H1 (cell line): ENCODE measurements at regions not wholly inside any gene's neighbourhood (a gene's known extent, or its start where the extent isn't known, plus 50 kb on each side); places are given as distances from the start of the nearest gene placed in this dataset.

Experiments
- CTCF ChIA-PET: fragments of 300-600 bp; sonication (Branson Sonifier 250); formaldehyde crosslinking; loops from one replicate; lab custom pipeline; 2021; ENCODE audit not compliant: partially characterized antibody; lab: Charles Lee
- POLR2A ChIA-PET: fragments of 300-600 bp; sonication (Branson Sonifier 250); formaldehyde crosslinking; loops from one replicate; lab custom pipeline; 2021; ENCODE audit warnings: inconsistent platforms; ENCODE audit not compliant: partially characterized antibody; lab: Charles Lee
- DNase-seq, 2 experiments: peaks; one replicate each; pipeline versions ENCODE4 v3.0.0 to v3.0.0-alpha.2; 2010 to 2022; ENCODE audit warnings: low spot score in 2 of 2, low read depth in 1 of 2, mixed read lengths in 1 of 2
- FAIRE-seq: peaks from 2 replicates; lab custom pipeline; 2011; peaks lifted over from hg19 to GRCh38; lab: Jason Lieb, UNC
- H2AFZ ChIP-seq: 2 replicates; pipeline ENCODE4 v1.8.1; 2012; ENCODE audit warnings: low read length, inconsistent platforms
- H2AK5ac ChIP-seq: 2 replicates; pipeline ENCODE4 v1.6.1; 2013; ENCODE audit warnings: low read depth, low read length
- H2BK120ac ChIP-seq: replicated peaks from 2 replicates; pipeline ENCODE3; 2013; ENCODE audit warnings: low read depth, low read length, inconsistent platforms
- H2BK12ac ChIP-seq: 2 replicates; pipeline ENCODE4 v1.6.1; 2013; ENCODE audit warnings: low read depth, low read length
- H2BK15ac ChIP-seq: 2 replicates; pipeline ENCODE4 v1.6.1; 2013; ENCODE audit warnings: low read length
- H2BK20ac ChIP-seq: 2 replicates; pipeline ENCODE4 v1.6.1; 2013; ENCODE audit warnings: low read length
- H2BK5ac ChIP-seq: 2 replicates; pipeline ENCODE4 v1.6.1; 2013; ENCODE audit warnings: low read depth, low read length
- H3K14ac ChIP-seq: 2 replicates; pipeline ENCODE4 v1.6.1; 2013; ENCODE audit warnings: inconsistent platforms; ENCODE audit not compliant: insufficient read length
- H3K18ac ChIP-seq: 2 replicates; pipeline ENCODE4 v1.6.1; 2013; ENCODE audit warnings: low read length; ENCODE audit errors: extremely low read depth
- H3K23ac ChIP-seq: 2 replicates; pipeline ENCODE4 v1.6.1; 2013; ENCODE audit warnings: inconsistent platforms; ENCODE audit not compliant: insufficient read length
- H3K23me2 ChIP-seq: 2 replicates; pipeline ENCODE4 v1.6.1; 2013; ENCODE audit warnings: low read depth, low read length
- H3K27ac ChIP-seq: 2 replicates; pipeline ENCODE4 v1.6.1; 2011; ENCODE audit warnings: low read depth, low read length, inconsistent platforms
- H3K27me3 ChIP-seq, 4 experiments: replicated peaks in 1 of 4; 1 replicate in 1 of 4; 2 replicates in 3 of 4; pipeline versions ENCODE4 v1.6.1 to v1.8.1; 2011 to 2013; ENCODE audit warnings: low read length in 3 of 4, mild to moderate bottlenecking in 3 of 4, inconsistent platforms in 2 of 4, mixed read lengths in 2 of 4, moderate library complexity in 1 of 4; ENCODE audit not compliant: control insufficient read depth in 3 of 4, insufficient read depth in 3 of 4; ENCODE audit errors: extremely low read depth in 1 of 4
- H3K36me3 ChIP-seq, 4 experiments: 2 replicates each; pipeline versions ENCODE4 v1.6.1 to v1.8.1; 2011 to 2013; ENCODE audit warnings: mild to moderate bottlenecking in 4 of 4, low read length in 3 of 4, moderate library complexity in 2 of 4, control low read depth in 1 of 4, inconsistent platforms in 1 of 4; ENCODE audit not compliant: insufficient read depth in 4 of 4, control insufficient read depth in 2 of 4
- H3K4ac ChIP-seq: replicated peaks from 2 replicates; pipeline ENCODE3; 2013; ENCODE audit warnings: low read length, low read depth, mixed read lengths, inconsistent platforms; ENCODE audit not compliant: insufficient read length
- H3K4me1 ChIP-seq, 4 experiments: replicated peaks in 1 of 4; 1 replicate in 1 of 4; 2 replicates in 3 of 4; pipeline versions ENCODE4 v1.6.1 to v1.8.1; 2011 to 2013; ENCODE audit warnings: low read length in 3 of 4, inconsistent platforms in 2 of 4, mixed read lengths in 1 of 4; ENCODE audit not compliant: insufficient read depth in 4 of 4, control insufficient read depth in 3 of 4
- H3K4me2 ChIP-seq, 2 experiments: 2 replicates each; pipeline versions ENCODE4 v1.6.1 to v1.8.1; 2011 to 2013; ENCODE audit warnings: low read depth in 2 of 2, low read length in 2 of 2, control low read depth in 1 of 2, inconsistent platforms in 1 of 2, mild to moderate bottlenecking in 1 of 2; ENCODE audit not compliant: insufficient read depth in 1 of 2
- H3K4me3 ChIP-seq, 4 experiments: fragments of 200-600, 300-600 bp in 1 of 4; sonication (generic), shearing (Covaris generic), sonication (Bioruptor Twin) in 1 of 4; 2 replicates each; pipeline versions ENCODE4 v1.5.1 to v1.8.1; 2011 to 2016; ENCODE audit warnings: low read length in 4 of 4, low read depth in 3 of 4, control low read depth in 2 of 4, inconsistent platforms in 2 of 4, mild to moderate bottlenecking in 2 of 4, mixed read lengths in 1 of 4, moderate library complexity in 1 of 4; ENCODE audit not compliant: insufficient read depth in 2 of 4; ENCODE audit errors: extremely low read depth in 1 of 4
- H3K56ac ChIP-seq: replicated peaks from 2 replicates; pipeline ENCODE3; 2013; ENCODE audit warnings: low read depth, mild to moderate bottlenecking, mixed read lengths, low read length, inconsistent platforms; ENCODE audit not compliant: insufficient read length
- H3K79me1 ChIP-seq: 2 replicates; pipeline ENCODE4 v1.6.1; 2013; ENCODE audit warnings: low read depth, low read length, control low read depth
- H3K79me2 ChIP-seq, 2 experiments: 2 replicates each; pipeline versions ENCODE4 v1.6.1 to v1.8.1; 2012 to 2013; ENCODE audit warnings: low read length in 2 of 2, mild to moderate bottlenecking in 2 of 2, inconsistent platforms in 1 of 2; ENCODE audit not compliant: insufficient read depth in 2 of 2, control insufficient read depth in 1 of 2
- H3K9ac ChIP-seq, 4 experiments: replicated peaks in 1 of 4; 1 replicate in 1 of 4; 2 replicates in 3 of 4; pipeline versions ENCODE4 v1.6.1 to v1.8.1; 2011 to 2013; ENCODE audit warnings: low read depth in 3 of 4, low read length in 3 of 4, control low read depth in 2 of 4, mild to moderate bottlenecking in 2 of 4, moderate library complexity in 2 of 4, inconsistent platforms in 1 of 4; ENCODE audit errors: extremely low read depth in 1 of 4
- H3K9me3 ChIP-seq, 2 experiments: 2 replicates each; pipeline versions ENCODE4 v1.6.1 to v1.8.1; 2012 to 2013; ENCODE audit warnings: mild to moderate bottlenecking in 2 of 2, moderate library complexity in 2 of 2, control low read depth in 1 of 2, inconsistent platforms in 1 of 2, low read depth in 1 of 2, low read length in 1 of 2, mixed read lengths in 1 of 2; ENCODE audit not compliant: insufficient read depth in 2 of 2
- H4K20me1 ChIP-seq, 2 experiments: replicated peaks in 1 of 2; 2 replicates each; pipeline versions ENCODE3 to v1.8.1; 2011 to 2013; ENCODE audit warnings: inconsistent platforms in 2 of 2, low read length in 2 of 2, mild to moderate bottlenecking in 1 of 2; ENCODE audit not compliant: insufficient read depth in 2 of 2, control insufficient read depth in 1 of 2
- H4K5ac ChIP-seq: 2 replicates; pipeline ENCODE4 v1.6.1; 2013; ENCODE audit warnings: low read length, low read depth, mixed read lengths, inconsistent platforms; ENCODE audit not compliant: insufficient read length
- H4K8ac ChIP-seq: 2 replicates; pipeline ENCODE4 v1.8.0; 2013; ENCODE audit warnings: mild to moderate bottlenecking, moderate library complexity, low read length, inconsistent platforms; ENCODE audit not compliant: insufficient read depth; ENCODE audit errors: extremely low read depth
- H4K91ac ChIP-seq: replicated peaks from 2 replicates; pipeline ENCODE3; 2013; ENCODE audit warnings: low read length, mixed read lengths, inconsistent platforms; ENCODE audit not compliant: insufficient read length
- CHD1 ChIP-seq: IDR thresholded peaks from 2 replicates; pipeline ENCODE4 v1.6.1; 2012; ENCODE audit warnings: low read depth, low read length, improper control_type of control experiment
- WGBS, 2 experiments: shearing (Covaris generic) in 1 of 2; methylation state at CpG; one replicate each; pipeline versions ENCODE4 v1.1.6 to v1.1.7; 2013 to 2015; ENCODE audit warnings: low lambda C conversion rate in 2 of 2, mixed read lengths in 2 of 2, inconsistent platforms in 1 of 2, low coverage in 1 of 2, missing lambda C conversion rate in 1 of 2; ENCODE audit not compliant: insufficient replicate concordance in 2 of 2, insufficient coverage in 1 of 2, insufficient read length in 1 of 2; ENCODE audit errors: extremely low coverage in 1 of 2, missing lambda C conversion rate in 1 of 2; 5-methylcytosine and 5-hydroxymethylcytosine counted together

GRCh38 chr7:106723398-106723797 lies 62.4 kb upstream of the CCDC71L start:
- Histone ChIP-seq H3K56ac (no peak overlapping the region), H2AFZ (no peak overlapping the region), H4K20me1 (no peaks in the 10 kb centered on the region), H3K4me1 (peaks cover 0 to 2% (median 0%) of the 10 kb centered on the region in 4 experiments; a peak in 1 of 7 replicates), H3K9me3 (no peaks in the 10 kb centered on the region), H2BK15ac (no peak overlapping the region), H3K23me2 (no peaks in the 10 kb centered on the region), H3K27ac (no peak overlapping the region), H4K5ac (no peak overlapping the region), H2AK5ac (no peak overlapping the region), H3K36me3 (no peaks in the 10 kb centered on the region), H2BK120ac (no peak overlapping the region), H4K8ac (no peak overlapping the region), H3K4ac (no peak overlapping the region), H2BK12ac (no peak overlapping the region), H3K9ac (no peak overlapping the region), H3K14ac (no peak overlapping the region), H3K23ac (no peak overlapping the region), H4K91ac (no peak overlapping the region), H3K4me3 (no peak overlapping the region), H3K18ac (no peak overlapping the region), H3K79me1 (no peaks in the 10 kb centered on the region), H2BK20ac (no peak overlapping the region), H3K27me3 (no peaks in the 10 kb centered on the region; a peak in 1 of 7 replicates), H2BK5ac (no peak overlapping the region), H3K79me2 (no peaks in the 10 kb centered on the region), H3K4me2 (no peak overlapping the region)
- CTCF ChIA-PET, result interaction anchor here (0.6 to 1.5 kb wide), 3 partner anchors 19 to 64 kb away, joined by 3 to 5 read pairs (median 3); no protein-coding TSS in a partner anchor
- FAIRE-seq (no peak), DNase-seq (no peak)
- TF ChIP-seq CHD1, result no peak
- 73% methylated on average over 1 of the region's 1 CpG; no CpG with 5 or more reads in 1 of the 2 experiments for WGBS, 2 experiments
- POLR2A ChIA-PET, result no interaction called here
